GM23338 (cell line): ENCODE measurements at regions not wholly inside any gene's neighbourhood (a gene's known extent, or its start where the extent isn't known, plus 50 kb on each side); places are given as distances from the start of the nearest gene placed in this dataset.
A peak's percentile ranks its signal among the peaks of the same experiment; 100 is the strongest.

Experiments
- ATAC-seq: fragments of 200-7000 bp; cut with Tn5 transposase; 3 replicates; pipeline ENCODE4 v1.9.1; 2020
- DNase-seq: peaks from one replicate; pipeline ENCODE4 v3.0.0-alpha.2; 2015; ENCODE audit warnings: low spot score
- H2AFZ ChIP-seq: fragments of 200-600 bp; sonication (generic); 2 replicates; pipeline ENCODE4 v1.8.0; 2016; ENCODE audit warnings: antibody characterized with exemption, mild to moderate bottlenecking, moderate library complexity
- H3F3A ChIP-seq: fragments of 200-600 bp; sonication (generic); replicated peaks from 2 replicates; pipeline ENCODE4 v1.8.0; 2017; ENCODE audit warnings: antibody characterized with exemption, mixed run types, low read depth
- H3K27ac ChIP-seq: fragments of 200-600 bp; sonication (generic); 2 replicates; pipeline ENCODE4 v1.6.1; 2016; ENCODE audit warnings: low read depth
- H3K27me3 ChIP-seq: fragments of 200-600 bp; sonication (generic); 2 replicates; pipeline ENCODE4 v1.8.0; 2016; ENCODE audit warnings: mild to moderate bottlenecking, mixed run types, moderate library complexity; ENCODE audit not compliant: insufficient read depth
- H3K36me3 ChIP-seq: fragments of 200-600 bp; sonication (generic); 2 replicates; pipeline ENCODE4 v1.8.0; 2016; ENCODE audit warnings: mild to moderate bottlenecking; ENCODE audit not compliant: insufficient read depth
- H3K4me1 ChIP-seq: fragments of 200-600 bp; sonication (generic); 2 replicates; pipeline ENCODE4 v1.8.0; 2016; ENCODE audit warnings: mild to moderate bottlenecking, moderate library complexity; ENCODE audit not compliant: insufficient read depth
- H3K4me2 ChIP-seq: fragments of 200-600 bp; sonication (generic); 2 replicates; pipeline ENCODE4 v1.7.1; 2017; ENCODE audit warnings: mixed run types
- H3K4me3 ChIP-seq: fragments of 200-600 bp; sonication (generic); 2 replicates; pipeline ENCODE4 v1.6.1; 2016; ENCODE audit warnings: mixed run types
- H3K79me2 ChIP-seq: fragments of 200-600 bp; sonication (generic); replicated peaks from 2 replicates; pipeline ENCODE4 v1.8.0; 2017; ENCODE audit warnings: mild to moderate bottlenecking; ENCODE audit not compliant: insufficient read depth
- H3K9me2 ChIP-seq: fragments of 200-600 bp; sonication (generic); 2 replicates; pipeline ENCODE4 v1.8.0; 2017; ENCODE audit not compliant: insufficient read depth
- H4K20me1 ChIP-seq: fragments of 200-600 bp; sonication (generic); replicated peaks from 2 replicates; pipeline ENCODE4 v1.8.0; 2017; ENCODE audit warnings: mild to moderate bottlenecking; ENCODE audit not compliant: insufficient read depth
- H3K27ac Mint-ChIP-seq: 2 replicates; pipeline ENCODE4 v1.8.0; 2020; ENCODE audit warnings: inconsistent platforms, mild to moderate bottlenecking, moderate library complexity, mixed read lengths
- H3K27me3 Mint-ChIP-seq: 3 replicates; pipeline ENCODE4 v1.8.0; 2022; ENCODE audit warnings: low read depth, mild to moderate bottlenecking, moderate library complexity, mixed read lengths, inconsistent platforms; ENCODE audit not compliant: insufficient read depth, poor library complexity
- H3K36me3 Mint-ChIP-seq: 3 replicates; pipeline ENCODE4 v1.8.0; 2021; ENCODE audit warnings: low read depth, mild to moderate bottlenecking, inconsistent platforms, moderate library complexity, mixed read lengths
- H3K4me1 Mint-ChIP-seq: 3 replicates; pipeline ENCODE4 v1.8.0; 2020; ENCODE audit warnings: mild to moderate bottlenecking, inconsistent platforms, mixed read lengths
- H3K4me3 Mint-ChIP-seq: 3 replicates; pipeline ENCODE4 v1.8.0; 2021; ENCODE audit warnings: moderate library complexity, mild to moderate bottlenecking, inconsistent platforms, mixed read lengths
- H3K9me3 Mint-ChIP-seq: 3 replicates; pipeline ENCODE4 v1.8.0; 2020; ENCODE audit warnings: moderate library complexity, mild to moderate bottlenecking, inconsistent platforms, mixed read lengths
- CREB1 ChIP-seq: fragments of 250-450 bp; sonication (Bioruptor Pico); IDR thresholded peaks from 2 replicates; pipeline ENCODE4 v1.5.0; 2020; ENCODE audit warnings: low read depth, mild to moderate bottlenecking, moderate library complexity
- EZH2 ChIP-seq: fragments of 200-600 bp; sonication (generic); IDR thresholded peaks from one replicate; pipeline ENCODE4 v1.8.0; 2017; ENCODE audit warnings: antibody characterized with exemption, mild to moderate bottlenecking, low read depth; ENCODE audit not compliant: unreplicated experiment
- NANOG ChIP-seq: IDR thresholded peaks from 2 replicates; pipeline ENCODE4 v1.6.1; 2016; ENCODE audit warnings: antibody characterized with exemption, borderline replicate concordance
- POLR2AphosphoS5 ChIP-seq: IDR thresholded peaks from 2 replicates; pipeline ENCODE4 v1.6.1; 2016; ENCODE audit warnings: antibody characterized with exemption, low read depth
- REST ChIP-seq: IDR thresholded peaks from one replicate; pipeline ENCODE4 v1.6.1; 2018; ENCODE audit warnings: antibody characterized with exemption; ENCODE audit not compliant: unreplicated experiment
- STAT1 ChIP-seq: IDR thresholded peaks from one replicate; pipeline ENCODE4 v1.6.1; 2016; ENCODE audit warnings: antibody characterized with exemption; ENCODE audit not compliant: unreplicated experiment
- ZNF114 ChIP-seq: fragments of 250-450 bp; sonication (Bioruptor Pico); IDR thresholded peaks from 2 replicates; pipeline ENCODE4 v1.5.0; 2020; ENCODE audit warnings: mild to moderate bottlenecking, moderate library complexity
- TF ChIP-seq, protein P1 (sequence below), 2 experiments: fragments of 200-600 bp in 1 of 2; sonication (generic) in 1 of 2; conservative IDR thresholded peaks; 2 replicates each; pipeline versions ENCODE4 v1.5.1 to v1.6.1; 2016 to 2017; ENCODE audit warnings: antibody characterized with exemption in 2 of 2, low read depth in 2 of 2, mild to moderate bottlenecking in 2 of 2, moderate library complexity in 1 of 2
- TF ChIP-seq, protein P2 (sequence below): IDR thresholded peaks from 2 replicates; pipeline ENCODE4 v1.6.1; 2016; ENCODE audit warnings: antibody characterized with exemption

- TF ChIP-seq REST, result no peak
These were observed 172.6 kb downstream of the NUFIP1 start (continued) for GRCh38 chr13:44816701-44817100.

DNA sequence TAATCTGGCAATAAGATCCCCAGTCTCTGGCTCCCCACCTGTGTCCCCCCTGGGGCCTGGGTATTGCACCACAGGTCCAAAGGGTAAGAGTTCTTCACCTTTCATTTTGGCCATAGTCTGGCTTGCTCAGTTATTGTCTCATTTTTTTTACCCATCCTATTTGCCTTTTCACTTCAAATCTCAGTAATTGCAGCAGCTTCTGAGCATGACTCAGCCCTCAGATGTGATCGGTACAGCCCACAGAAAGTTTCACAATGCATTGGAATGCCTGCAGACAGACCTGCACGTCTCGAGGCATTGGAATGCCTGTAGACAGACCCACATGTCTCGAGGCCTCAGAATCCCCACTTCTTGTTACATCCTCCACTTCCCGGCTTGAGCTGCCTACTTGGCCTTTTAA lies 173.6 kb downstream of the NUFIP1 start:
- Histone ChIP-seq H3K36me3 (no peaks in the 10 kb centered on the region), H3K4me3 (no peak overlapping the region), H3K27ac (no peak overlapping the region), H3K4me1 (peaks cover 24% of the 10 kb centered on the region), H4K20me1 (no peaks in the 10 kb centered on the region), H3K4me2 (no peak overlapping the region), H3K9me2 (no peaks in the 10 kb centered on the region; the same call in 1 of the 2 replicates), H3K79me2 (no peaks in the 10 kb centered on the region), H3F3A (no peaks in the 10 kb centered on the region), H2AFZ (peak overlapping the region; percentile 5; the same call in 1 of the 2 replicates), H3K27me3 (no peaks in the 10 kb centered on the region)
- ATAC-seq (peak; percentile 55; the same call in 2 of the 3 replicates), DNase-seq (peak; percentile 62)
- H3K36me3 Mint-ChIP-seq, result no peaks in the 10 kb centered on the region
- H3K27me3 Mint-ChIP-seq, result peaks cover 4% of the 10 kb centered on the region
- H3K27ac Mint-ChIP-seq, result 0 out of 2 replicates have a peak overlapping the region, but pooled peaks have one; percentile 12
- peaks cover 34% of the 10 kb centered on the region for H3K4me1 Mint-ChIP-seq
- no peaks in the 10 kb centered on the region for H3K9me3 Mint-ChIP-seq
- H3K4me3 Mint-ChIP-seq, result no peak overlapping the region
- TF ChIP-seq, protein P1, sequence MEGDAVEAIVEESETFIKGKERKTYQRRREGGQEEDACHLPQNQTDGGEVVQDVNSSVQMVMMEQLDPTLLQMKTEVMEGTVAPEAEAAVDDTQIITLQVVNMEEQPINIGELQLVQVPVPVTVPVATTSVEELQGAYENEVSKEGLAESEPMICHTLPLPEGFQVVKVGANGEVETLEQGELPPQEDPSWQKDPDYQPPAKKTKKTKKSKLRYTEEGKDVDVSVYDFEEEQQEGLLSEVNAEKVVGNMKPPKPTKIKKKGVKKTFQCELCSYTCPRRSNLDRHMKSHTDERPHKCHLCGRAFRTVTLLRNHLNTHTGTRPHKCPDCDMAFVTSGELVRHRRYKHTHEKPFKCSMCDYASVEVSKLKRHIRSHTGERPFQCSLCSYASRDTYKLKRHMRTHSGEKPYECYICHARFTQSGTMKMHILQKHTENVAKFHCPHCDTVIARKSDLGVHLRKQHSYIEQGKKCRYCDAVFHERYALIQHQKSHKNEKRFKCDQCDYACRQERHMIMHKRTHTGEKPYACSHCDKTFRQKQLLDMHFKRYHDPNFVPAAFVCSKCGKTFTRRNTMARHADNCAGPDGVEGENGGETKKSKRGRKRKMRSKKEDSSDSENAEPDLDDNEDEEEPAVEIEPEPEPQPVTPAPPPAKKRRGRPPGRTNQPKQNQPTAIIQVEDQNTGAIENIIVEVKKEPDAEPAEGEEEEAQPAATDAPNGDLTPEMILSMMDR (conservative IDR thresholded peaks at IDR 0.05; ENCODE audit: low read depth in 2 of 2), result no peak
- TF ChIP-seq ZNF114 (CRISPR knock-in tag) (no peak), POLR2AphosphoS5 (no peak), REST (no peak), CREB1 (CRISPR knock-in tag) (no peak), STAT1 (no peak), EZH2 (no peak), NANOG (no peak)
- TF ChIP-seq, protein P2, sequence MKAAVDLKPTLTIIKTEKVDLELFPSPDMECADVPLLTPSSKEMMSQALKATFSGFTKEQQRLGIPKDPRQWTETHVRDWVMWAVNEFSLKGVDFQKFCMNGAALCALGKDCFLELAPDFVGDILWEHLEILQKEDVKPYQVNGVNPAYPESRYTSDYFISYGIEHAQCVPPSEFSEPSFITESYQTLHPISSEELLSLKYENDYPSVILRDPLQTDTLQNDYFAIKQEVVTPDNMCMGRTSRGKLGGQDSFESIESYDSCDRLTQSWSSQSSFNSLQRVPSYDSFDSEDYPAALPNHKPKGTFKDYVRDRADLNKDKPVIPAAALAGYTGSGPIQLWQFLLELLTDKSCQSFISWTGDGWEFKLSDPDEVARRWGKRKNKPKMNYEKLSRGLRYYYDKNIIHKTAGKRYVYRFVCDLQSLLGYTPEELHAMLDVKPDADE, result no peak
